K562 (cell line): ENCODE measurements at regions not wholly inside any gene's neighbourhood (a gene's known extent, or its start where the extent isn't known, plus 50 kb on each side); places are given as distances from the start of the nearest gene placed in this dataset.
"Not testable (repeated sequence)": the region's sequence is repeated elsewhere in the genome, so short reads cannot be mapped to it uniquely, and the experiment has no call there.

ENCODE experiments used
- ATAC-seq: fragments of 200-7000 bp; cut with Tn5 transposase; 3 replicates; pipeline ENCODE4 v1.9.1; 2020; ENCODE audit warnings: moderate library complexity
- BruUV-seq: library from RNA; stranded (reverse); fragments of 400-500 nt; replicated peaks from 2 replicates; lab custom pipeline; 2021; lab: Mats Ljungman, UMichigan
- CTCF ChIA-PET: fragments of 300-600 bp; formaldehyde crosslinking; extraction: SDS; loops from one replicate; lab custom pipeline; 2021; ENCODE audit warnings: low intra/inter-chr PET ratio; lab: Yijun Ruan, JAX
- POLR2A ChIA-PET: fragments of 300-600, 350-650 bp; sonication (Branson Sonifier 250); formaldehyde crosslinking; extraction: SDS; loops from one replicate; lab custom pipeline; 2021; ENCODE audit warnings: antibody characterized with exemption, inconsistent platforms; lab: Yijun Ruan, JAX
- DNase-seq, 4 experiments: peaks; one replicate each; pipeline versions ENCODE4 v3.0.0 to v3.0.0-alpha.2; 2011 to 2018; ENCODE audit warnings: low spot score in 3 of 4, mixed read lengths in 3 of 4; ENCODE audit errors: extremely low read depth in 1 of 4
- FAIRE-seq: peaks from 2 replicates; lab custom pipeline; 2011; peaks lifted over from hg19 to GRCh38; lab: Jason Lieb, UNC
- H2AFZ ChIP-seq: 2 replicates; pipeline ENCODE4 v1.6.0; 2011; ENCODE audit warnings: low read depth, low read length, control low read depth, inconsistent platforms
- H3K27ac ChIP-seq: fragments of 200-600 bp; 3 replicates; pipeline ENCODE4 v1.8.0; 2011; ENCODE audit warnings: low read depth, mild to moderate bottlenecking, control low read depth, inconsistent platforms, low read length, moderate library complexity, mixed read lengths; ENCODE audit errors: extremely low read depth
- H3K27me3 ChIP-seq, 2 experiments: fragments of 300-600 bp in 1 of 2; 2 replicates in 1 of 2; 3 replicates in 1 of 2; pipeline versions ENCODE4 v1.6.0 to v1.8.0; 2011; ENCODE audit warnings: inconsistent platforms in 2 of 2, low read length in 2 of 2, mild to moderate bottlenecking in 1 of 2, mixed read lengths in 1 of 2, moderate library complexity in 1 of 2; ENCODE audit not compliant: control insufficient read depth in 2 of 2, insufficient read depth in 2 of 2
- H3K36me3 ChIP-seq: fragments of 300-600 bp; 3 replicates; pipeline ENCODE4 v1.8.0; 2011; ENCODE audit warnings: mild to moderate bottlenecking, low read length, inconsistent platforms; ENCODE audit not compliant: control insufficient read depth, insufficient read depth
- H3K4me1 ChIP-seq, 2 experiments: fragments of 200-600 bp in 1 of 2; replicated peaks in 1 of 2; 2 replicates in 1 of 2; 3 replicates in 1 of 2; pipeline versions ENCODE4 v1.5.1 to v1.8.0; 2011; ENCODE audit warnings: inconsistent platforms in 2 of 2, low read length in 2 of 2, mild to moderate bottlenecking in 1 of 2, mixed read lengths in 1 of 2, moderate library complexity in 1 of 2; ENCODE audit not compliant: control insufficient read depth in 2 of 2, insufficient read depth in 2 of 2
- H3K4me2 ChIP-seq: 2 replicates; pipeline ENCODE4 v1.6.1; 2011; ENCODE audit warnings: low read length, control low read depth, inconsistent platforms, mixed read lengths; ENCODE audit not compliant: insufficient read depth
- H3K4me3 ChIP-seq: fragments of 200-600 bp; sonication (generic), shearing (Covaris generic); 2 replicates; pipeline ENCODE4 v1.5.1; 2016; ENCODE audit warnings: control low read depth, inconsistent platforms
- H3K79me2 ChIP-seq: fragments of 200-600 bp; 3 replicates; pipeline ENCODE4 v1.8.0; 2011; ENCODE audit warnings: low read length, inconsistent platforms; ENCODE audit not compliant: control insufficient read depth, insufficient read depth
- H3K9ac ChIP-seq, 2 experiments: 2 replicates each; pipeline versions ENCODE4 v1.6.0 to v1.6.1; 2011; ENCODE audit warnings: low read depth in 2 of 2, low read length in 2 of 2, control low read depth in 1 of 2, inconsistent platforms in 1 of 2, mild to moderate bottlenecking in 1 of 2, mixed read lengths in 1 of 2; ENCODE audit not compliant: insufficient read depth in 1 of 2
- H3K9me1 ChIP-seq: one replicate; pipeline ENCODE4 v1.6.0; 2011; ENCODE audit warnings: inconsistent platforms, mild to moderate bottlenecking, low read length, moderate library complexity; ENCODE audit not compliant: control insufficient read depth, insufficient read depth
- H3K9me3 ChIP-seq: replicated peaks from 2 replicates; pipeline ENCODE4 v1.5.1; 2011; ENCODE audit warnings: low read depth, low read length, inconsistent platforms; ENCODE audit not compliant: control insufficient read depth, insufficient read depth
- H4K20me1 ChIP-seq: replicated peaks from 2 replicates; pipeline ENCODE4 v1.6.1; 2011; ENCODE audit warnings: low read length, inconsistent platforms, mixed read lengths; ENCODE audit not compliant: control insufficient read depth, insufficient read depth
- EWSR1 ChIP-seq: fragments of 450-650 bp; IDR thresholded peaks from 2 replicates; pipeline ENCODE4 v1.6.1; 2018; ENCODE audit warnings: borderline replicate concordance, mild to moderate bottlenecking, low read depth, moderate library complexity; ENCODE audit not compliant: partially characterized antibody
- HMG20B ChIP-seq: fragments of 250-450 bp; sonication (Bioruptor Pico); IDR thresholded peaks from 2 replicates; pipeline ENCODE4 v1.5.0; 2021; ENCODE audit warnings: mild to moderate bottlenecking
- ZNF174 ChIP-seq: fragments of 250-450 bp; sonication (Bioruptor Pico); IDR thresholded peaks from 2 replicates; pipeline ENCODE4 v1.4.0; 2020; ENCODE audit warnings: mild to moderate bottlenecking
- WGBS: fragments of 100-300 bp; shearing (Covaris generic); methylation state at CpG from one replicate; pipeline ENCODE4 v1.1.6; 2016; ENCODE audit warnings: low coverage, mixed read lengths; ENCODE audit not compliant: insufficient coverage; ENCODE audit errors: missing lambda C conversion rate; 5-methylcytosine and 5-hydroxymethylcytosine counted together
- in situ Hi-C: fragments of 300-500 bp; cut with MboI; formaldehyde crosslinking; loops from 4 replicates; pipeline ENCODE4 v1.15.0; 2018; ENCODE audit warnings: inconsistent platforms, mixed read lengths
- intact Hi-C: fragments of 100-400 bp; cut with micrococcal nuclease; formaldehyde crosslinking; loops from 2 replicates; pipeline ENCODE4 v1.14.2; 2022

- peaks cover 0 to 3% of the 10 kb centered on the region in 2 experiments; a peak in 2 of 5 replicates for H3K4me1 ChIP-seq
- H3K27ac ChIP-seq = no peak overlapping the region
- no peak for TF ChIP-seq ZNF174 (CRISPR knock-in tag)
- no peak for TF ChIP-seq HMG20B (CRISPR knock-in tag)
- no peak for TF ChIP-seq EWSR1
- no peak overlapping the region for H2AFZ ChIP-seq
- 0% methylated on average over 2 of the region's 4 CpGs for WGBS
- H3K9ac ChIP-seq = no peak overlapping the region
- no peak overlapping the region for H3K4me3 ChIP-seq
- in situ Hi-C loops = no loop called here
- intact Hi-C loops = loop anchor here (10.0 kb wide), 2 partner anchors 273 to 393 kb away; no protein-coding TSS in a partner anchor
- CTCF ChIA-PET = interaction anchor here (0.7 kb wide), 1 partner anchor 97 kb away, joined by 3 read pairs; no protein-coding TSS in a partner anchor
- H3K9me1 ChIP-seq = no peaks in the 10 kb centered on the region
- no peaks in the 10 kb centered on the region for H3K27me3 ChIP-seq
- no peaks in the 10 kb centered on the region for H3K79me2 ChIP-seq
- BruUV-seq = no TSS peak
- no peaks in the 10 kb centered on the region for H3K36me3 ChIP-seq
- FAIRE-seq = no peak
- no peak for DNase-seq
- no peak overlapping the region for H3K4me2 ChIP-seq
- POLR2A ChIA-PET = no interaction called here
- H3K9me3 ChIP-seq = no peaks in the 10 kb centered on the region
- ATAC-seq = no peak
- H4K20me1 ChIP-seq = no peaks in the 10 kb centered on the region
Observed at GRCh38 chr14:105947599-105947998, 421.2 kb downstream of the TMEM121 start.

DNA sequence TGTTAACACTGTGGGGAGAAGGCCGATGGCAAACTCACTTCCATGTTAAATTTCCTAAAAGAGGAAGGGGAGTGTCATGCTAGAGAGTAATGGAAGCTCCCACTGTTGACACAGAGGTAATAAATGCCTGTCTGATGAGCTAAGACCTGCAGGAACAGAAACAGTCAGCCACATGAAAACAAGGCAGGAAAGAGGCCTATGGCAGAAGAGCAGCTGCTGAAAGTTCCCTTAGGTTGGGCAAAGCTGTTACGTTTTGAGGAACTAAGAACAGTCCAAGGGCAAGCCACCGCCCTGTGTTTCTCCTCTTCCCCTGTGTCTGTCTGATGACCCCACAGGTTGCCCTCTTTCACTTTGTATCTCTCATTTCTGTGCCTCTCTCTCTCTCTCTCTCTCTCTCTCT, 422.6 kb downstream of the TMEM121 start:
- H3K4me1 ChIP-seq, POLR2A ChIA-PET, H3K9me3 ChIP-seq, H3K27ac ChIP-seq, H2AFZ ChIP-seq, DNase-seq, BruUV-seq, H3K9me1 ChIP-seq, in situ Hi-C loops, FAIRE-seq, H3K79me2 ChIP-seq, CTCF ChIA-PET, H4K20me1 ChIP-seq, ATAC-seq, H3K9ac ChIP-seq, H3K4me3 ChIP-seq, H3K4me2 ChIP-seq, H3K27me3 ChIP-seq, H3K36me3 ChIP-seq: not testable (repeated sequence)
- intact Hi-C loops = loop anchor here (10.0 kb wide), 2 partner anchors 274 to 394 kb away; no protein-coding TSS in a partner anchor
- 0% methylated on average over 2 of the region's 3 CpGs for WGBS

GRCh38 chr14:105950364-105950892, 424.0 kb downstream of the TMEM121 start:
- intact Hi-C loops, H3K36me3 ChIP-seq, ATAC-seq, CTCF ChIA-PET, BruUV-seq, POLR2A ChIA-PET, H3K4me2 ChIP-seq, H3K4me3 ChIP-seq, H3K9me3 ChIP-seq, H3K27ac ChIP-seq, H4K20me1 ChIP-seq, H3K27me3 ChIP-seq, DNase-seq, H2AFZ ChIP-seq, FAIRE-seq, H3K79me2 ChIP-seq, H3K9ac ChIP-seq, H3K4me1 ChIP-seq, H3K9me1 ChIP-seq, in situ Hi-C loops: not testable (repeated sequence)
- WGBS = 0% methylated on average over 6 of the region's 6 CpGs
